NCI-H510A (cell line): ENCODE measurements at regions not wholly inside any gene's neighbourhood (a gene's known extent, or its start where the extent isn't known, plus 50 kb on each side); places are given as distances from the start of the nearest gene placed in this dataset.
A peak's percentile ranks its signal among the peaks of the same experiment; 100 is the strongest.

Source experiments
- DNase-seq: peaks from one replicate; lab custom pipeline; 2025; lab: John Stamatoyannopoulos, UW

- DNase-seq = peak; percentile 13
These were observed 424.6 kb downstream of the MED10 start for GRCh38 chr5:5953584-5954274.

DNA sequence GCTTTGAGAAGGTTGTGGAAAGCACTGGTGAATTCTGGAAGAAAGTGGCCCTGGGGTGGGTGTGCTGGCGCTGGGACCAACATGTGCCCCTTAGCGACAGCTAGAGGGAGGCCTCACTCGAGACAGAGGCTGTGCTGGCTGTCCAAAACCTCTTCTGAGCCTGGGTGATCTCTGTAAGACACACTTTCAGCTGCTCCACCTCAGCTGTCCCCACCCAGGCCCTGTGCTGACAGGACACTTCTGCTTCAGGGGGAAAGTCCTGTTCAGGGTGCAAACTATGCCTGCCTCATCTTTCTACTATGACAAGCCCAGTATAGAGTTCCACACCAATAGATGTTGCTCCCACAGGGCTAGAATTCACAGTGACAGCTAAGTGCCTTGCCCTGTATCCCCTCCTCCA lies 426.4 kb downstream of the MED10 start:
- no peak for DNase-seq

DNA sequence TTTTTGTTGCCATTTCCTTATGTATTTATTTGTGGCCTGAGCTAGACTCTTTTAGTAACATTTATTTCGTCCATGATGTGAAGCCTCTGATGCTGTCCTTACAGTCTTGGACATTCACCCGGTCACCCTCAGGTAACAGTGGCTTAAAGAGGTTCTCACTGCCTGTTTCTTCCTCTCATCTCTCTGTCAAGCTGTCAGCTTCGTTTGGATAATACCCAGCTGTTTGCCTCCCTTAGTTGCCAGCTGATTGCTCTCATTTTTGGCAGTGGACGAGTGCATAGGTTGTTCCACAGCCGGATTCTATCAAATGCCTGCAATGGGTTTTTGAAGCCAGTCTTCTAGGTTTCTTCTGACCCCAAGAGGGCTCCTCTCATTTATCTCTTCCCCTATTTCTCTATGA lies 427.7 kb downstream of the MED10 start:
- DNase-seq = no peak

- DNase-seq = no peak
These were observed 436.9 kb downstream of the MED10 start for GRCh38 chr5:5941486-5941885.

GRCh38 chr5:5939759-5940370 lies 438.5 kb downstream of the MED10 start:
- DNase-seq = no peak

DNA sequence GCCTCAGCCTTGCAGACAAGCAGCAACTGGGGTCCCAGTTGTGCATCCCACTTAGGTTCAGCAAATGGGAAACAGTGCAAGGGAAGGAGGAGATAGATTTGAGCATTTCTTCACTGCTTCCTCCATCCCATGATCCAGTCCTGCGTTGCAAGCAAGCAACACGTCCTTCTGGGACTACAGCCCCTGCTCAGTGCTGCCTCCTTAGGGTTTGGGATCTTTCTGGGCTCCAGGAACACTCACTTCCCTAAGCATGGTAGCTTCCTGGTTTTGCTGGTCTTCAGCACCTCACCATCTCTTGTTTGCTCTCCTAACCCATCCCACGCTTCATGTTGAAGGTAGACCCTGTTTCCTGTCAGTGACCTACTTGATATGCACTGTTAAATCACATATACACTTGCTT lies 444.7 kb downstream of the MED10 start:
- DNase-seq = no peak

- DNase-seq = no peak
These were observed 445.5 kb downstream of the MED10 start for GRCh38 chr5:5932824-5933223.

GRCh38 chr5:5930561-5930960 lies 447.8 kb downstream of the MED10 start:
- DNase-seq = no peak

- no peak for DNase-seq
These were observed 448.9 kb downstream of the MED10 start for GRCh38 chr5:5929291-5930020.

DNA sequence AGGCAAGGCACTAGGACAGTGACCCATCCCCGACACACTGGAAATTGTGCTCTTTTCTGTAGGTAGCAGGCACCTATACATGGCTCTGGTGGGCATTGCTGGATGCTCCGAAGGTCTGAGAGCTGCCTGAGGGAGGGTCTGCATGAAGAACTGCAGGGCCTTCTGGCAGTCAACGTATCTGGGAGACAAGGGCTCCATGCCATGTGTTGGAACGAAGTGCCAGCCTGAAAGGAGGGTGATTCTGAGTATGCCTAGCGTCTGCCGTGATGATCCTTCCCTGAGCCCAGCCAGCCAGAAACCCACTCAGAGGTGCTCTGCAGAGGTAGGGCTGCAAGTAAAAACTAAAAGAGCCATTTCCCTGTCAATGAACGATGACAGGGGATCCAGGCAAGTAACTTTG lies 453.2 kb downstream of the MED10 start:
- no peak for DNase-seq

- DNase-seq = no peak
These were observed 458.9 kb downstream of the MED10 start for GRCh38 chr5:5919411-5919810.

- DNase-seq = no peak
These were observed 471.6 kb downstream of the MED10 start for GRCh38 chr5:5906778-5907177.

DNA sequence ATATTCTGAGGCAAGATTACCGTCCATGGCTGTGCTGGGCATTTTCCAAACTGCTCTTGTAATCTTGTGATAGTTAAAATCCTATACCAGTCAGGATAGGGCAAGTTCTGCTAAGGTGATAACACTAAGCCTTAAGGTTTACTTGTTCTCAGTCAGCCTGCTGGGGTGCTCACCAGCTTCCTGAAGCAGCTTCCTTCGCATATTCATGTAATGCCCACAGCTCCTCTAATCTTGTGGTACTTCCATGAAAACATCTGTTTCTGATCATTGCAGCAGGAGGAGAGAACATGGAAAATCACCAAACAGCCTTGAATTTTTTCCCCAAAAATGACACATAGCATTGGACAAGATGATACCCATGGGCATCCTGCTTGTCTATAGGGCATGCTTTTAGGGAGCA lies 473.2 kb downstream of the MED10 start:
- DNase-seq = no peak

- no peak for DNase-seq
These were observed 474.2 kb downstream of the MED10 start for GRCh38 chr5:5904113-5904512.

DNA sequence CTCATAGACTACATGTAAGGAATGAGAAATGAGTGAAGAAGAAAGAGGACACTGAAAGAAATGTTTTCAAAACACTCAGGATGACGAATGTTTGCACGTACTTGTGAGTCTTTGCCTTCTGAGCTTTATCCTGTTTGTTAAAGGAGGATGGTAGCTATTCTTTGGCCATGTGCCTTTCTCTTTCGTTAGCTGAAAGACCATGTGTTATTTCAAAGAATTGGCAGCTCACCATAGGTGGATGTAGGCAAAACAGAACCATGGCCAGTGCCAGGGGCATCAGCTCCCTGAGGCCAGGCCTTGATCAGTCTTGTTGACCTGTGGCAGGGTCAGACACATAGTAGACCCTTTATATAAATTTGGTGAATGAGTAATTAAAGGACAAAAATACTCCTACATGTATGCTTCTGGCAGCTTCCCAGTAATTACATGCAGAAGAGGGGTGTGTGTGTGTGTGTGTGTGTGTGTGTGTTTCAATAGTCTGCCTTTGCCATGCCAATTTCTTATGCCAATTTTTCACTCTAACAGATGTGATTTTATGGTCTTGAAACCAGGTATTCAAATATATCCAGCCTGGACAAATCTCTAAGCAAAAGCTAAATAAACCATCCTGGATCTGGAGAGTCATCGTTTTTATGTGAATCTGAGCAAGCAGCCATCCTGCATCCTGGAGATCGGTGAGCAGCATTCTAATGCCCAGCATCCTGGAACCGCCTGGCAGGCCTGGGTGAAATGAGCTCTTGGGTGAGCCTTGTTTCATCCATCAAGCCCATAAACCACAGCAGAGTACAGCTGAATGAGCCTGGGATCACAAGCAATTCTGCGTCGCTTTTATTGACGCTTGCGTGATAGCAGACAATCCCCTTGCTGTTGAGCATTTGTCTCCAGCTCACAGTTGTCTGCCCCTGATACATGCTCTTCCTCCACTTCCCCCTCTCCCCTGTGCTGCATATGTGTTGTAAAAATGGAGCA lies 475.4 kb downstream of the MED10 start:
- no peak for DNase-seq

GRCh38 chr5:5900350-5900749 lies 477.9 kb downstream of the ICE1 start:
- no peak for DNase-seq

- no peak for DNase-seq
These were observed 477.2 kb downstream of the ICE1 start for GRCh38 chr5:5899716-5900115.

GRCh38 chr5:5888284-5888683 lies 465.8 kb downstream of the ICE1 start:
- no peak for DNase-seq

DNA sequence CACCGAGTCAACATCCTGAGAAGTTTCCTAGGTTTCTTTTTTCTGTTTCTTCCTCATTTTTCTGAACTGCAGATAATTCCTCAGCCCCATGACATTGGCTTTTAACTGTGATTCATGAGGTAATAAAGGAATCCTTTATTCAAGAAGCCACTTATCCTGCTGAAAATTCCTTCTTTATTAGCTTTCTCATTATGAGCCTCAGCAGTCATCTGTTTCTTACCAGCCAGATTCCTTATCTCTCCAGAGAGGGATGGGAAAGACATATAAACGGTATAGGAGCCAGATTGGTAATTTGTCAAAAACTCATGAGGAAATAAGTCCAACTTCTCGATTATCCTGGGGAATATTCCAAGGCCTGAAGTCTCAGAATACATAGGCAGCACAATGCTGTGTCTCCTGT lies 465.4 kb downstream of the ICE1 start:
- DNase-seq = no peak

DNA sequence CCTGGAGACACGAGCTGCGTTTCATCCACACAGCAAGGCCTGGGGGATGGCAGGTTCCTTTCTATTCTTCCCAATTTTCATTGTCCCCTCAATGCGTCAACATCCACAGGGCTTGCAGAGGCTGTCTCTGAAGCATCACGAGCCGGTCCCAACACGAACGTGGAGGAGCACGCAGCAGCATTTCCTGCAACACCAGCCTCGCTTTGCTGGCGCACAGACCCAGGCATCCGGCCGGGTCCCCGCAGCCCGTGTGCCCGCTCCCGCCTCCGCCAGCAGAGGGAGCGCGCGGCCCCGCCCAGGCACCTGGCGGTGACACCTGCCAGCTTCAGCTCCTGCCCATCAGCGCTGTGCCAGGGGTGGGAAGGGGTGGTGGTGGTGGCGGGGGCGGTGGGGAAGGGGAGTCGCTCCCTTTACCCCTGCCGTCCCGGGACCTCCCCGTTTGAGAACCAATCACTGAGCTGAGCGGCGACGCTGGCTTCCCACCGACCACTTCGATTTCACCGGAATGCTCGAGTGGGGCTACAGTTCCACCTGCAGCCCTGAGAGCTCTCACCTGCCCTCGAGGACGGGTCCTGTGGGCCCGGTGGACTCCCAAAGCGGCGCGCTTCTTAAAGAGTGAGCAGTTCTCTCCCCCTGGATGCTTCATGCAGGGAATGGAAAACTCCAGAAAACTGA lies 464.5 kb downstream of the ICE1 start:
- DNase-seq = peak; percentile 55

GRCh38 chr5:5886353-5886752 lies 463.9 kb downstream of the ICE1 start:
- DNase-seq = no peak

- DNase-seq = no peak
These were observed 463.3 kb downstream of the ICE1 start for GRCh38 chr5:5885782-5886181.
